HG02588 (cell line): ENCODE measurements at regions not wholly inside any gene's neighbourhood (a gene's known extent, or its start where the extent isn't known, plus 50 kb on each side); places are given as distances from the start of the nearest gene placed in this dataset.

ENCODE experiments used
- ATAC-seq: cut with Tn5 transposase; IDR thresholded peaks from one replicate; pipeline ENCODE4 v1.9.1; 2021; ENCODE audit warnings: mild to moderate bottlenecking, moderate library complexity; ENCODE audit not compliant: unreplicated experiment

GRCh38 chr4:14880805-14881204 is 121.5 kb upstream of the CPEB2 start:
- ATAC-seq: no peak

- ATAC-seq: no peak
These were observed 119.1 kb upstream of the CPEB2 start for GRCh38 chr4:14883166-14883565.

GRCh38 chr4:14883661-14884060 is 118.6 kb upstream of the CPEB2 start:
- ATAC-seq: no peak

- no peak for ATAC-seq
These were observed 114.3 kb upstream of the CPEB2 start for GRCh38 chr4:14887842-14888433.

- ATAC-seq: no peak
These were observed 113.3 kb upstream of the CPEB2 start for GRCh38 chr4:14888790-14889572.

GRCh38 chr4:14892563-14892962 is 109.7 kb upstream of the CPEB2 start:
- ATAC-seq: no peak

GRCh38 chr4:14893713-14894112 is 108.6 kb upstream of the CPEB2 start:
- ATAC-seq: no peak

GRCh38 chr4:14894392-14895292 is 107.6 kb upstream of the CPEB2 start:
- no peak for ATAC-seq

GRCh38 chr4:14896656-14897175 is 105.6 kb upstream of the CPEB2 start:
- ATAC-seq: no peak

- no peak for ATAC-seq
These were observed 105.1 kb upstream of the CPEB2 start for GRCh38 chr4:14897217-14897616.

- no peak for ATAC-seq
These were observed 103.3 kb upstream of the CPEB2 start for GRCh38 chr4:14898989-14899388.

- no peak for ATAC-seq
These were observed 99.9 kb upstream of the CPEB2 start for GRCh38 chr4:14902342-14902741.

- ATAC-seq: no peak
These were observed 99.0 kb upstream of the CPEB2 start for GRCh38 chr4:14903321-14903720.

GRCh38 chr4:14906805-14907204 is 95.5 kb upstream of the CPEB2 start:
- ATAC-seq: no peak

- ATAC-seq: no peak
These were observed 93.6 kb upstream of the CPEB2 start for GRCh38 chr4:14908635-14909034.

- no peak for ATAC-seq
These were observed 91.9 kb upstream of the CPEB2 start for GRCh38 chr4:14910411-14910810.

- no peak for ATAC-seq
These were observed 89.9 kb upstream of the CPEB2 start for GRCh38 chr4:14912426-14912825.

GRCh38 chr4:14915018-14915417 is 87.3 kb upstream of the CPEB2 start:
- no peak for ATAC-seq

GRCh38 chr4:14916554-14917297 is 85.6 kb upstream of the CPEB2 start:
- peak; percentile 59 for ATAC-seq

GRCh38 chr4:14917298-14917633 is 85.0 kb upstream of the CPEB2 start:
- peak; percentile 10 for ATAC-seq

GRCh38 chr4:14918336-14918735 is 83.9 kb upstream of the CPEB2 start:
- no peak for ATAC-seq
